HEK293T (cell line): ENCODE measurements at regions not wholly inside any gene's neighbourhood (a gene's known extent, or its start where the extent isn't known, plus 50 kb on each side); places are given as distances from the start of the nearest gene placed in this dataset.

ENCODE experiments used
- CTCF ChIA-PET: fragments of 350-600 bp; formaldehyde crosslinking; extraction: SDS; loops from one replicate; lab custom pipeline; 2021; ENCODE audit warnings: antibody characterized with exemption, inconsistent platforms; lab: Yijun Ruan, JAX
- POLR2A ChIA-PET: fragments of 350-600 bp; formaldehyde crosslinking; extraction: SDS; loops from one replicate; lab custom pipeline; 2020; ENCODE audit warnings: antibody characterized with exemption, inconsistent platforms; lab: Yijun Ruan, JAX
- DNase-seq: peaks from one replicate; pipeline ENCODE4 v3.0.0; 2012; ENCODE audit warnings: mixed read lengths; ENCODE audit errors: extremely low spot score
- ARNT ChIP-seq: fragments of 450-650 bp; IDR thresholded peaks from 2 replicates; pipeline ENCODE4 v1.6.1; 2017; ENCODE audit warnings: mild to moderate bottlenecking
- BHLHE40 ChIP-seq: fragments of 450-650 bp; IDR thresholded peaks from 2 replicates; pipeline ENCODE4 v1.6.1; 2016; ENCODE audit warnings: mild to moderate bottlenecking, moderate library complexity, borderline replicate concordance
- CTBP1 ChIP-seq: fragments of 450-650 bp; IDR thresholded peaks from 2 replicates; pipeline ENCODE4 v1.6.1; 2016; ENCODE audit warnings: borderline replicate concordance
- ELF4 ChIP-seq: fragments of 450-650 bp; IDR thresholded peaks from 2 replicates; pipeline ENCODE4 v1.6.1; 2017; ENCODE audit warnings: antibody characterized with exemption
- FOXA1 ChIP-seq: fragments of 450-650 bp; IDR thresholded peaks from 2 replicates; pipeline ENCODE4 v1.6.1; 2016; ENCODE audit warnings: mild to moderate bottlenecking
- FOXK2 ChIP-seq: fragments of 450-650 bp; IDR thresholded peaks from 2 replicates; pipeline ENCODE4 v1.6.1; 2016; ENCODE audit warnings: mild to moderate bottlenecking
- FOXM1 ChIP-seq: fragments of 450-650 bp; IDR thresholded peaks from 2 replicates; pipeline ENCODE4 v1.6.1; 2017; ENCODE audit warnings: mild to moderate bottlenecking, borderline replicate concordance
- HDGF ChIP-seq: fragments of 450-650 bp; IDR thresholded peaks from 2 replicates; pipeline ENCODE4 v1.6.1; 2017; ENCODE audit warnings: antibody characterized with exemption, borderline replicate concordance
- L3MBTL2 ChIP-seq: fragments of 450-650 bp; conservative IDR thresholded peaks from 2 replicates; pipeline ENCODE4 v1.6.1; 2016; ENCODE audit warnings: mild to moderate bottlenecking
- LEF1 ChIP-seq: fragments of 450-650 bp; IDR thresholded peaks from 2 replicates; pipeline ENCODE4 v1.6.1; 2017; ENCODE audit warnings: mild to moderate bottlenecking, borderline replicate concordance
- NFRKB ChIP-seq: fragments of 450-650 bp; IDR thresholded peaks from 2 replicates; pipeline ENCODE4 v1.6.1; 2016; ENCODE audit warnings: mild to moderate bottlenecking, moderate library complexity
- PKNOX1 ChIP-seq: fragments of 450-650 bp; IDR thresholded peaks from 2 replicates; pipeline ENCODE4 v1.6.1; 2016
- SP1 ChIP-seq: fragments of 450-650 bp; IDR thresholded peaks from 2 replicates; pipeline ENCODE4 v1.6.1; 2017
- SUZ12 ChIP-seq: fragments of 450-650 bp; IDR thresholded peaks from 2 replicates; pipeline ENCODE4 v1.6.1; 2016; ENCODE audit warnings: mild to moderate bottlenecking
- TARDBP ChIP-seq: fragments of 450-650 bp; IDR thresholded peaks from 2 replicates; pipeline ENCODE4 v1.6.1; 2016
- ZNF384 ChIP-seq: fragments of 450-650 bp; IDR thresholded peaks from 2 replicates; pipeline ENCODE4 v1.6.1; 2016

DNA sequence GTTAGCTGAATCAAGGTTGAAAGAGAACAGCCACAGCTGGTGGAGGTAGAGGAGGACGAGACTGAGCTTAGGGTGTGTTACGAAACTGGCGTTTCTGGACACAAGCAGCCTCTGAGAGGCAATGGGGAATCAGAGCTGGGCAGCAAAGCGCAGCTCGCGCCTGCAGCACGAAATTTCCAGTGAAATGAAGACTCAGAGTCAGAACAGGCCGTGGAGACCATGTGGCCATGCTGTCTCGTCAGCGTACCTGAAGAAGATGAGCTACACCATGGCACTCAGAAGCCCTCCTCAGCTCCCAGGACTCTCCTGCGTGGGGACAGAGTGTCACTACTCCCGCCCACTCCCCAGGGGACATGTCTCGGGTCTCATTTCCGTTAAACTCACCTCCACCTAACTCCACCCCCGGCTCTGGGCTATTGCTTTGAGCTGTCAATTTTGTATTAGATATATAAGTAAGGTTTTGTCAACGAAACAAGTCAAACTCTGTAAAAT is 256.9 kb downstream of the ERMARD start:
- no peak for TF ChIP-seq NFRKB
- no peak for TF ChIP-seq FOXK2
- no peak for TF ChIP-seq LEF1
- TF ChIP-seq FOXM1, result no peak
- TF ChIP-seq CTBP1, result no peak
- no peak for TF ChIP-seq PKNOX1
- no peak for TF ChIP-seq SP1
- no peak for TF ChIP-seq ZNF384
- TF ChIP-seq HDGF, result no peak
- no peak for TF ChIP-seq ARNT
- TF ChIP-seq L3MBTL2, result no peak
- TF ChIP-seq FOXA1, result no peak
- TF ChIP-seq SUZ12, result no peak
- TF ChIP-seq BHLHE40, result no peak
- TF ChIP-seq ELF4, result no peak
- TF ChIP-seq TARDBP, result no peak
- POLR2A ChIA-PET, result no interaction called here
- DNase-seq, result no peak
- CTCF ChIA-PET, result no interaction called here

DNA sequence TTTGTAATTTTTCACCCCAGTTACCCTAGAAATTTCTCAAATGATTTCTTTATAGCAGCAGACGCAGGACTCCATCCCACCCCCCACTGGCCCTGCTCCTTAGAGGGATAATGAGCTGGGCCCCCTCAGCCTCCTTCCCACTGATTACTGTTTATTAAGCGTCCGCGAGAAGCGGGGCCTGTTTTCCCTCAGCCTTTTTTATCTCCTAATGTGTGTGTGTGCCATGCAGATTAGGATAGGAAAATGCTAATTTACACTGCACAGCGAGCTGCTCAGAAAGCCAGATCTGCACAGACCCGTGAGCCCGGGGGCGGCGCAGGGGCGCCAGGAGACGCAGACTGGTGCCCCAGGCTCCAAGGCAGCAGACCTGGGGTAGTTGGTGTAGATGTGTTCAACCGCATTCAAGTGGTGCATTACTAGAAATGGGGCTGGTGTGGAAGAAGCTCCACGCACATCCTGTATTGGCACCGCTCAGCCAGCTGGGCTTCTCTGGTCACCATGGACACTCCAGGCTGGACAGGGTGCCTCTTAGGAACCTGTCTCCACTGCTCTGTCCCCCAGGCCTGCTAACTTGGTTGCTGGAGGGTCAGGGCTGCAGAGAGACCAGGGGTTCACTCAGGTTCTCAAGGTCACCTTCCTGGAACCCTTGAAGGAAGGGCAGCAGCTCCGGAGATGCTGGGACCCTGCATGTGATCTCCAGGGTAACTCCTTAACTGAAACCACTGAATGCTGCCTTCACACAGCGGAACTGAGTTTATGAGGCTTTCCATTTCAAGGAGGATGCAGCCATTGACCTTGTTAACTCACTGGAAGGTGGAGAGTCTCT is 256.3 kb downstream of the ERMARD start:
- ChIA-PET POLR2A (no interaction called here), CTCF (no interaction called here)
- TF ChIP-seq FOXM1, result no peak
- no peak for TF ChIP-seq BHLHE40
- TF ChIP-seq TARDBP, result no peak
- no peak for TF ChIP-seq SP1
- TF ChIP-seq ELF4, result no peak
- no peak for TF ChIP-seq PKNOX1
- TF ChIP-seq CTBP1, result no peak
- TF ChIP-seq L3MBTL2, result no peak
- TF ChIP-seq NFRKB, result no peak
- no peak for DNase-seq

- ChIA-PET POLR2A (no interaction called here), CTCF (no interaction called here)
- DNase-seq, result no peak
- TF ChIP-seq CTBP1 (no peak), NFRKB (no peak), L3MBTL2 (no peak), ZNF384 (no peak), ARNT (no peak), BHLHE40 (no peak), FOXA1 (no peak), TARDBP (no peak), ELF4 (no peak), FOXK2 (no peak), SUZ12 (no peak), PKNOX1 (no peak), SP1 (no peak), HDGF (no peak), LEF1 (no peak), FOXM1 (no peak)
Measured at GRCh38 chr6:170006900-170007467, 255.6 kb downstream of the ERMARD start.

DNA sequence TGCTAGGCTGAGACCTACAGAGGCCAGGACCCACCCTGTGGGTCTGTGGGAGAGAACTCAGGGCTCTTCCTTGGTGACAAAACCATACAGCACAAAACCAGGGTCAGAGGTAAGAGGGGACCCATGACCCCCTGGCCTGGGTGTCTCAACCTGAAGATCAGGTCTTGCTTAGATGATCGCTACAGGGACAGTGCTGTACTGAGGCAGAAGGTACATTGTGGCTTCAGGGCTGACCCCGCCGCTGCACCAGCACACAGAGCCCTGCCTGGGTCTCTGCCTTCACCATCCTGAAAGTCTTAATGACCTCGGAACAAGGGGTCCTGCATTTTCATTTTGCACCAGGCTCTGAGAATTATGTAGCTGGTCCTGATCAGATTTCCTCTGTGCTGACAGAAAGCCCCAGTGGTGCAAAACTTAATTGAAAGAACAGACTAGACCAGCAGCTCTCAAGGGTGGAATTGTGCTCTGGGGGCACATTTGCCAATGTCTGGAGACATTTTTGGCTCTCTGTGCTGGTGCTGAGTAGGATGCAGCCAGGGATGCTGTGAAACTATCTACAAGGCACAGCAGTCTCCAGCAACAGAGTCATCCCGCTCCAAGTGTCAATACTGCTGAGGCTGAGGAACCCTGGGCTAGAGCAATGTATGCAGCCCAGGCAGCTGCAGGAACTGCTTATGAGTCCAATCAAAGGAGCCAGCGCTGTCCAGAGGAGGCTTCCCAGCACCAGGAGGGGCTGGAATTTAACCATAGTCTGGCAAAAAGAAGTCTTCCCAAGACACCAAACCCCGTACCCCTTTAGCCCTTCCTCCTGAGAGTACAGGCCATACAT is 254.9 kb downstream of the ERMARD start:
- POLR2A ChIA-PET, result no interaction called here
- CTCF ChIA-PET, result no interaction called here
- TF ChIP-seq LEF1, result no peak
- no peak for TF ChIP-seq SP1
- TF ChIP-seq CTBP1, result no peak
- TF ChIP-seq HDGF, result no peak
- no peak for TF ChIP-seq PKNOX1
- TF ChIP-seq BHLHE40, result no peak
- TF ChIP-seq FOXM1, result no peak
- no peak for TF ChIP-seq L3MBTL2
- no peak for TF ChIP-seq SUZ12
- TF ChIP-seq ZNF384, result no peak
- no peak for TF ChIP-seq ELF4
- no peak for TF ChIP-seq ARNT
- TF ChIP-seq FOXA1, result no peak
- TF ChIP-seq TARDBP, result no peak
- no peak for TF ChIP-seq NFRKB
- no peak for TF ChIP-seq FOXK2
- no peak for DNase-seq
